Mesothelial cell of epicardium (in vitro differentiated cells): ENCODE measurements at regions not wholly inside any gene's neighbourhood (a gene's known extent, or its start where the extent isn't known, plus 50 kb on each side); places are given as distances from the start of the nearest gene placed in this dataset.
A peak's percentile ranks its signal among the peaks of the same experiment; 100 is the strongest.

Source experiments
- DNase-seq, 2 experiments: peaks; one replicate each; pipeline ENCODE4 v3.0.0; 2021; ENCODE audit warnings: low spot score in 2 of 2; ENCODE audit not compliant: unreplicated experiment in 2 of 2
- H3K27ac Mint-ChIP-seq: 2 replicates; pipeline ENCODE4 v1.8.0; 2021; ENCODE audit warnings: mixed read lengths
- H3K27me3 Mint-ChIP-seq: 2 replicates; pipeline ENCODE4 v1.8.0; 2021; ENCODE audit warnings: low read depth, mixed read lengths
- H3K36me3 Mint-ChIP-seq: 2 replicates; pipeline ENCODE4 v1.8.0; 2021; ENCODE audit warnings: mixed read lengths
- H3K4me1 Mint-ChIP-seq: 2 replicates; pipeline ENCODE4 v1.8.0; 2021; ENCODE audit warnings: mixed read lengths
- H3K4me3 Mint-ChIP-seq: 2 replicates; pipeline ENCODE4 v1.8.0; 2021; ENCODE audit warnings: mild to moderate bottlenecking, moderate library complexity, mixed read lengths
- H3K9me3 Mint-ChIP-seq: 2 replicates; pipeline ENCODE4 v1.8.0; 2021; ENCODE audit warnings: mixed read lengths
- CTCF ChIP-seq: fragments of 200-600 bp; sonication (generic); IDR thresholded peaks from one replicate; pipeline ENCODE4 v1.5.0; 2021; ENCODE audit warnings: antibody characterized with exemption; ENCODE audit not compliant: unreplicated experiment

GRCh38 chr10:100656454-100656853 lies 88.9 kb upstream of the PAX2 start:
- Mint-ChIP-seq H3K4me1 (peaks cover 24% of the 10 kb centered on the region), H3K36me3 (peaks cover 3% of the 10 kb centered on the region)

GRCh38 chr10:100658269-100658668 lies 87.1 kb upstream of the PAX2 start:
- no peak for DNase-seq
- no peak for TF ChIP-seq CTCF
- no peak overlapping the region for H3K4me3 Mint-ChIP-seq
- H3K4me1 Mint-ChIP-seq = peaks cover 22% of the 10 kb centered on the region
- H3K9me3 Mint-ChIP-seq = no peaks in the 10 kb centered on the region
- no peak overlapping the region for H3K27ac Mint-ChIP-seq
- peaks cover 3% of the 10 kb centered on the region for H3K36me3 Mint-ChIP-seq
- H3K27me3 Mint-ChIP-seq = peaks cover 92% of the 10 kb centered on the region

More at GRCh38 chr10:100656454-100656853, 88.9 kb upstream of the PAX2 start:
- H3K4me3 Mint-ChIP-seq = no peak overlapping the region
- peaks cover 88% of the 10 kb centered on the region for H3K27me3 Mint-ChIP-seq
- no peak overlapping the region for H3K27ac Mint-ChIP-seq
- TF ChIP-seq CTCF = no peak
- DNase-seq = peak in 1 of 2 experiments; percentile 51
- H3K9me3 Mint-ChIP-seq = no peaks in the 10 kb centered on the region

GRCh38 chr10:100659361-100660098 lies 85.9 kb upstream of the PAX2 start:
- Mint-ChIP-seq H3K27ac (no peak overlapping the region), H3K27me3 (peaks cover 94% of the 10 kb centered on the region), H3K9me3 (no peaks in the 10 kb centered on the region), H3K4me3 (no peak overlapping the region), H3K4me1 (peaks cover 14% of the 10 kb centered on the region), H3K36me3 (peaks cover 3% of the 10 kb centered on the region)
- no peak for DNase-seq
- TF ChIP-seq CTCF = no peak

- DNase-seq = no peak
- TF ChIP-seq CTCF = no peak
- H3K4me1 Mint-ChIP-seq = peaks cover 7% of the 10 kb centered on the region
- no peak overlapping the region for H3K27ac Mint-ChIP-seq
- H3K36me3 Mint-ChIP-seq = peaks cover 3% of the 10 kb centered on the region
- peaks cover 95% of the 10 kb centered on the region for H3K27me3 Mint-ChIP-seq
- no peak overlapping the region for H3K4me3 Mint-ChIP-seq
- H3K9me3 Mint-ChIP-seq = no peaks in the 10 kb centered on the region
Observed at GRCh38 chr10:100660365-100660764, 85.0 kb upstream of the PAX2 start.

GRCh38 chr10:100660945-100661344 lies 84.4 kb upstream of the PAX2 start:
- Mint-ChIP-seq H3K27me3 (peaks cover 95% of the 10 kb centered on the region), H3K4me1 (peaks cover 2% of the 10 kb centered on the region), H3K4me3 (no peak overlapping the region), H3K36me3 (peaks cover 3% of the 10 kb centered on the region), H3K27ac (no peak overlapping the region), H3K9me3 (no peaks in the 10 kb centered on the region)
- TF ChIP-seq CTCF = no peak
- DNase-seq = no peak

- TF ChIP-seq CTCF = no peak
- H3K36me3 Mint-ChIP-seq = peaks cover 3% of the 10 kb centered on the region
- no peak for DNase-seq
- H3K27me3 Mint-ChIP-seq = peaks cover 94% of the 10 kb centered on the region
- H3K27ac Mint-ChIP-seq = no peak overlapping the region
- no peaks in the 10 kb centered on the region for H3K9me3 Mint-ChIP-seq
- no peak overlapping the region for H3K4me3 Mint-ChIP-seq
- no peaks in the 10 kb centered on the region for H3K4me1 Mint-ChIP-seq
Observed at GRCh38 chr10:100661520-100661919, 83.9 kb upstream of the PAX2 start.
